ENCODE measurements at regions not wholly inside any gene's neighbourhood (a gene's known extent, or its start where the extent isn't known, plus 50 kb on each side); places are given as distances from the start of the nearest gene placed in this dataset.

DNA sequence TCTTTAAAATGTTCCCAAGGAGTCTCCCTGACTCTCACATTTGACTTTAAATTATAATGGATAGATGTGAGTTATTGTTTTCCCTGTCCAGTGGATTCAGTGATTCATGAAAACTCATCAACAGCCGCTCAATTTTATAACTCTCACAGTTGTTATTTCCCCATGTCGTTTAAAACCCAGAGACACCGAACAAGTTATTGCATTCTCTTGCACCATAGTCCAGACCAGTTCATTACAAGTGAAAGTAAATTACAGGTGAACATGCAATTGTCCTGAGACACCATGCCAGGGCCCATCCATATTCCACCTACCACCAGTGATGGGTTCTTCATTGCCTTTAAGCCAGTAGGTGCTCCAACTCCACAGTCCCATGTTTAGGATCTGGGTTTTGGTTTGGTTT, 85.7 kb upstream of the CMKLR1 start:
- Histone ChIP-seq H3K27ac (ENCODE audit: low read depth in 2 of 2, low read length in 1 of 2) (no peak overlapping the region), H4K20me1 (ENCODE audit: insufficient read depth) (no peaks in the 10 kb centered on the region), H3K4me2 (no peak overlapping the region), H3K79me2 (ENCODE audit: insufficient read depth) (no peaks in the 10 kb centered on the region), H3K27me3 (ENCODE audit: insufficient read depth) (no peaks in the 10 kb centered on the region), H3K9me2 (no peaks in the 10 kb centered on the region), H3K4me1 (ENCODE audit: control insufficient read depth in 1 of 2, insufficient read depth in 2 of 2, low read depth in 1 of 2, low read length in 1 of 2) (peaks cover 0 to 2% of the 10 kb centered on the region in 2 experiments; a peak in 1 of 4 replicates), H3K36me3 (replicated peaks in 1 of 2; ENCODE audit: control insufficient read depth in 1 of 2, insufficient read depth in 2 of 2, low read length in 1 of 2) (no peaks in the 10 kb centered on the region), H3K9me3 (no peaks in the 10 kb centered on the region), H3K4me3 (ENCODE audit: low read depth in 2 of 2, low read length in 1 of 2) (no peak overlapping the region), H3F3A (replicated peaks; ENCODE audit: insufficient read depth) (no peaks in the 10 kb centered on the region), H2AFZ (ENCODE audit: low read depth) (no peak overlapping the region), H3K9ac (no peak overlapping the region)
- TF ChIP-seq, protein P1, sequence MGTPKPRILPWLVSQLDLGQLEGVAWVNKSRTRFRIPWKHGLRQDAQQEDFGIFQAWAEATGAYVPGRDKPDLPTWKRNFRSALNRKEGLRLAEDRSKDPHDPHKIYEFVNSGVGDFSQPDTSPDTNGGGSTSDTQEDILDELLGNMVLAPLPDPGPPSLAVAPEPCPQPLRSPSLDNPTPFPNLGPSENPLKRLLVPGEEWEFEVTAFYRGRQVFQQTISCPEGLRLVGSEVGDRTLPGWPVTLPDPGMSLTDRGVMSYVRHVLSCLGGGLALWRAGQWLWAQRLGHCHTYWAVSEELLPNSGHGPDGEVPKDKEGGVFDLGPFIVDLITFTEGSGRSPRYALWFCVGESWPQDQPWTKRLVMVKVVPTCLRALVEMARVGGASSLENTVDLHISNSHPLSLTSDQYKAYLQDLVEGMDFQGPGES (IDR thresholded peaks at IDR 0.05; ENCODE audit: low read depth, low read length): no peak
- no peak for TF ChIP-seq RCOR1 (IDR thresholded peaks at IDR 0.05; ENCODE audit: low read length)
- no peak for TF ChIP-seq RXRA (IDR thresholded peaks at IDR 0.05; ENCODE audit: borderline replicate concordance, low read depth)
- TF ChIP-seq, protein P2, sequence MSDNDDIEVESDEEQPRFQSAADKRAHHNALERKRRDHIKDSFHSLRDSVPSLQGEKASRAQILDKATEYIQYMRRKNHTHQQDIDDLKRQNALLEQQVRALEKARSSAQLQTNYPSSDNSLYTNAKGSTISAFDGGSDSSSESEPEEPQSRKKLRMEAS (IDR thresholded peaks at IDR 0.05; ENCODE audit: low read depth): no peak
- no peak for TF ChIP-seq EP300 (IDR thresholded peaks at IDR 0.05; ENCODE audit: borderline replicate concordance in 1 of 2, low read depth in 1 of 2, low read length in 1 of 2)
- TF ChIP-seq REST (IDR thresholded peaks at IDR 0.05; ENCODE audit: low read depth, low read length): no peak
- no peak for TF ChIP-seq JUND (IDR thresholded peaks at IDR 0.05)
- no peak for TF ChIP-seq FOXJ3 (CRISPR knock-in tag; IDR thresholded peaks at IDR 0.05)
- no peak for TF ChIP-seq YY1 (IDR thresholded peaks at IDR 0.05; ENCODE audit: low read depth)
- TF ChIP-seq POLR2AphosphoS5 (IDR thresholded peaks at IDR 0.05; ENCODE audit: low read depth, low read length): no peak
- TF ChIP-seq MEF2A (IDR thresholded peaks at IDR 0.05; ENCODE audit: borderline replicate concordance, low read depth): no peak
- no peak for TF ChIP-seq CHD2 (IDR thresholded peaks at IDR 0.05; ENCODE audit: low read length, partially characterized antibody)
- no peak for TF ChIP-seq NRF1 (IDR thresholded peaks at IDR 0.05; ENCODE audit: low read depth, low read length)
- TF ChIP-seq TAF1 (IDR thresholded peaks at IDR 0.05; ENCODE audit: borderline replicate concordance, low read depth, low read length): no peak
- POLR2A ChIA-PET: no interaction called here
- CTCF ChIA-PET: interaction anchor here (0.9 to 1.5 kb wide), 2 partner anchors 12 to 32 kb away, joined by 3 to 4 read pairs; no protein-coding TSS in a partner anchor
- no peak for DNase-seq
- 39% methylated on average over 3 of the region's 3 CpGs for WGBS (ENCODE audit: low lambda C conversion rate)

All from SK-N-SH (cell line).